B cell (primary cell): ENCODE measurements at regions not wholly inside any gene's neighbourhood (a gene's known extent, or its start where the extent isn't known, plus 50 kb on each side); places are given as distances from the start of the nearest gene placed in this dataset.

Source experiments
- ATAC-seq: fragments of 200-7000 bp; cut with Tn5 transposase; one replicate; pipeline ENCODE4 v1.10.0; 2021; ENCODE audit warnings: low read depth, mild to moderate bottlenecking, moderate number of reproducible peaks, moderate library complexity
- CTCF ChIA-PET: fragments of 350-600 bp; sonication (Branson Sonifier 250); formaldehyde crosslinking; loops from one replicate; lab custom pipeline; 2021; ENCODE audit warnings: antibody characterized with exemption, inconsistent platforms; lab: Charles Lee
- POLR2A ChIA-PET: fragments of 350-600 bp; sonication (Branson Sonifier 250); formaldehyde crosslinking; loops from one replicate; lab custom pipeline; 2021; ENCODE audit warnings: antibody characterized with exemption; lab: Charles Lee
- DNase-seq: peaks from one replicate; pipeline ENCODE4 v3.0.0; 2013
- H2AFZ ChIP-seq: 2 replicates; pipeline ENCODE4 v1.6.1; 2012; ENCODE audit warnings: mild to moderate bottlenecking, low read depth, low read length; ENCODE audit not compliant: insufficient read depth, poor library complexity, severe bottlenecking
- H3K27ac ChIP-seq, 2 donors: 1 replicate in 1 of 2; 2 replicates in 1 of 2; pipeline ENCODE4 v1.5.1; 2012 to 2013; ENCODE audit warnings: low read length in 2 of 2, mild to moderate bottlenecking in 2 of 2, moderate library complexity in 1 of 2
- H3K27me3 ChIP-seq, 4 experiments: fragments of 200-600 bp in 1 of 4; sonication (generic) in 1 of 4; replicated peaks in 1 of 4; 1 replicate in 2 of 4; 2 replicates in 2 of 4; pipeline versions ENCODE4 v1.6.1 to v1.7.0; 2013 to 2016; ENCODE audit warnings: low read length in 3 of 4, mild to moderate bottlenecking in 2 of 4, mixed read lengths in 1 of 4, moderate library complexity in 1 of 4; ENCODE audit not compliant: insufficient read depth in 4 of 4, control insufficient read depth in 3 of 4; ENCODE audit errors: control extremely low read depth in 1 of 4
- H3K36me3 ChIP-seq, 2 experiments: replicated peaks in 1 of 2; 1 replicate in 1 of 2; 2 replicates in 1 of 2; pipeline versions ENCODE4 v1.6.1 to v1.7.1; 2013; ENCODE audit warnings: low read length in 1 of 2; ENCODE audit not compliant: insufficient read depth in 2 of 2, control insufficient read depth in 1 of 2; ENCODE audit errors: control extremely low read depth in 1 of 2, extremely low read depth in 1 of 2
- H3K4me1 ChIP-seq, 2 donors: fragments of 200-600 bp in 1 of 2; sonication (generic) in 1 of 2; 1 replicate in 1 of 2; 2 replicates in 1 of 2; pipeline versions ENCODE4 v1.5.1 to v1.6.1; 2013 to 2017; ENCODE audit warnings: low read length in 2 of 2; ENCODE audit not compliant: control insufficient read depth in 2 of 2, insufficient read depth in 2 of 2
- H3K4me2 ChIP-seq: replicated peaks from 2 replicates; pipeline ENCODE3; 2012; ENCODE audit warnings: mild to moderate bottlenecking, low read depth, low read length; ENCODE audit not compliant: poor library complexity, severe bottlenecking
- H3K4me3 ChIP-seq, 5 experiments: fragments of 200-600 bp in 1 of 5; sonication (generic) in 1 of 5; 1 replicate in 3 of 5; 2 replicates in 2 of 5; pipeline versions ENCODE4 v1.5.1 to v1.7.0; 2011 to 2016; ENCODE audit warnings: low read length in 4 of 5, mild to moderate bottlenecking in 4 of 5, low read depth in 2 of 5, control low read depth in 1 of 5, moderate library complexity in 1 of 5; ENCODE audit not compliant: insufficient read depth in 1 of 5; ENCODE audit errors: control extremely low read depth in 1 of 5, extremely low read depth in 1 of 5
- H3K79me2 ChIP-seq: fragments of 200-600 bp; sonication (generic); one replicate; pipeline ENCODE4 v1.6.0; 2016; ENCODE audit warnings: low read length; ENCODE audit not compliant: control insufficient read depth, insufficient read depth
- H3K9ac ChIP-seq: fragments of 200-600 bp; sonication (generic); 2 replicates; pipeline ENCODE4 v1.6.1; 2017; ENCODE audit warnings: mild to moderate bottlenecking, low read length, moderate library complexity
- H3K9me3 ChIP-seq, 3 donors: one replicate each; pipeline versions ENCODE4 v1.6.1 to v1.7.1; 2013; ENCODE audit warnings: low read length in 2 of 3; ENCODE audit not compliant: control insufficient read depth in 2 of 3, insufficient read depth in 1 of 3; ENCODE audit errors: control extremely low read depth in 1 of 3
- H4K20me1 ChIP-seq: 2 replicates; pipeline ENCODE4 v1.6.0; 2012; ENCODE audit warnings: mild to moderate bottlenecking, low read length; ENCODE audit not compliant: insufficient read depth, control insufficient read depth, poor library complexity, severe bottlenecking
- H3K27ac Mint-ChIP-seq: one replicate; pipeline ENCODE4 v1.8.0; 2021; ENCODE audit warnings: mixed read lengths
- H3K27me3 Mint-ChIP-seq: one replicate; pipeline ENCODE4 v1.8.0; 2021; ENCODE audit warnings: mixed read lengths
- H3K4me1 Mint-ChIP-seq: one replicate; pipeline ENCODE4 v1.8.0; 2021; ENCODE audit warnings: mixed read lengths
- H3K4me3 Mint-ChIP-seq: one replicate; pipeline ENCODE4 v1.8.0; 2021; ENCODE audit warnings: mixed read lengths
- H3K9me3 Mint-ChIP-seq: one replicate; pipeline ENCODE4 v1.8.0; 2022; ENCODE audit warnings: mixed read lengths; ENCODE audit not compliant: insufficient read depth
- CTCF ChIP-seq: fragments of 200-600 bp; IDR thresholded peaks from one replicate; pipeline ENCODE4 v1.8.0; 2022; ENCODE audit warnings: antibody characterized with exemption, mild to moderate bottlenecking
- EZH2 ChIP-seq: IDR thresholded peaks from 2 replicates; pipeline ENCODE4 v1.6.1; 2012; ENCODE audit warnings: borderline replicate concordance, low read depth, mild to moderate bottlenecking, moderate library complexity, low read length; ENCODE audit not compliant: insufficient read depth, poor library complexity, severe bottlenecking
- WGBS: methylation state at CpG from one replicate; pipeline ENCODE4 v1.1.5; 2013; ENCODE audit warnings: missing lambda C conversion rate; ENCODE audit not compliant: insufficient coverage; 5-methylcytosine and 5-hydroxymethylcytosine counted together
- intact Hi-C: fragments of 100-400 bp; cut with micrococcal nuclease; formaldehyde crosslinking; loops from one replicate; pipeline ENCODE4 v1.10.0; 2022

GRCh38 chr17:69853541-69854224 lies 221.3 kb upstream of the KCNJ16 start:
- Histone ChIP-seq H3K9me3 (peaks cover 0 to 5% (median 3%) of the 10 kb centered on the region in 3 donors), H3K4me3 (no peak overlapping the region), H3K36me3 (no peaks in the 10 kb centered on the region), H2AFZ (no peak overlapping the region), H3K79me2 (no peaks in the 10 kb centered on the region), H4K20me1 (no peaks in the 10 kb centered on the region), H3K27ac (no peak overlapping the region), H3K4me2 (no peak overlapping the region), H3K27me3 (no peaks in the 10 kb centered on the region), H3K9ac (no peak overlapping the region), H3K4me1 (no peaks in the 10 kb centered on the region)
- H3K4me3 Mint-ChIP-seq: no peak overlapping the region
- peaks cover 6% of the 10 kb centered on the region for H3K9me3 Mint-ChIP-seq
- DNase-seq (no peak), ATAC-seq (no peak)
- ChIA-PET POLR2A (no interaction called here), CTCF (no interaction called here)
- H3K4me1 Mint-ChIP-seq: no peaks in the 10 kb centered on the region
- intact Hi-C loops: no loop called here
- WGBS: 33% methylated on average over 1 of the region's 4 CpGs
- H3K27me3 Mint-ChIP-seq: no peaks in the 10 kb centered on the region
- no peak overlapping the region for H3K27ac Mint-ChIP-seq
- TF ChIP-seq CTCF (no peak), EZH2 (no peak)

- H3K4me1 Mint-ChIP-seq: no peaks in the 10 kb centered on the region
- DNase-seq (no peak), ATAC-seq (no peak)
- no CpG with 5 or more reads among the region's 1 CpG for WGBS
- H3K27me3 Mint-ChIP-seq: no peaks in the 10 kb centered on the region
- Histone ChIP-seq H3K4me3 (no peak overlapping the region), H3K9me3 (peaks cover 0 to 6% (median 5%) of the 10 kb centered on the region in 3 donors), H3K36me3 (no peaks in the 10 kb centered on the region), H3K9ac (no peak overlapping the region), H3K4me2 (no peak overlapping the region), H4K20me1 (no peaks in the 10 kb centered on the region), H3K4me1 (no peaks in the 10 kb centered on the region), H2AFZ (no peak overlapping the region), H3K79me2 (no peaks in the 10 kb centered on the region), H3K27ac (no peak overlapping the region), H3K27me3 (no peaks in the 10 kb centered on the region)
- no peak overlapping the region for H3K4me3 Mint-ChIP-seq
- ChIA-PET POLR2A (no interaction called here), CTCF (no interaction called here)
- H3K9me3 Mint-ChIP-seq: peaks cover 9% of the 10 kb centered on the region
- no peak overlapping the region for H3K27ac Mint-ChIP-seq
- intact Hi-C loops: no loop called here
- TF ChIP-seq CTCF (no peak), EZH2 (no peak)
Measured at GRCh38 chr17:69854225-69854780, 220.7 kb upstream of the KCNJ16 start.
